22Rv1 (cell line): ENCODE measurements at regions not wholly inside any gene's neighbourhood (a gene's known extent, or its start where the extent isn't known, plus 50 kb on each side); places are given as distances from the start of the nearest gene placed in this dataset.

Experiments used
- CTCF ChIP-seq: fragments of 450-650 bp; IDR thresholded peaks from 2 replicates; pipeline ENCODE4 v1.5.1; 2017; ENCODE audit warnings: mild to moderate bottlenecking
- ZFX ChIP-seq: fragments of 450-650 bp; IDR thresholded peaks from 2 replicates; pipeline ENCODE4 v1.6.1; 2017; ENCODE audit warnings: antibody characterized with exemption, borderline replicate concordance

GRCh38 chr4:60948008-60948407 is 252.1 kb upstream of the ADGRL3 start:
- TF ChIP-seq CTCF: no peak
- no peak for TF ChIP-seq ZFX
